Gastrocnemius medialis (tissue), 4 donors: ENCODE measurements at regions not wholly inside any gene's neighbourhood (a gene's known extent, or its start where the extent isn't known, plus 50 kb on each side); places are given as distances from the start of the nearest gene placed in this dataset.

Source experiments
- ATAC-seq, 2 donors: fragments of 150-250 bp; one replicate each; pipeline ENCODE4 v1.9.1; 2016
- DNase-seq, 2 donors: peaks; one replicate each; pipeline ENCODE4 v3.0.0-alpha.2; 2019
- H3K27ac ChIP-seq, 4 donors: fragments of 200-600 bp; sonication (generic); 1 replicate in 1 of 4; 2 replicates in 3 of 4; pipeline ENCODE4 v1.5.1; 2016 to 2018; ENCODE audit warnings: mild to moderate bottlenecking in 2 of 4, moderate library complexity in 1 of 4
- H3K27me3 ChIP-seq, 3 donors: fragments of 200-600 bp; sonication (generic) in 2 of 3; 1 replicate in 1 of 3; 2 replicates in 2 of 3; pipeline versions ENCODE4 v1.5.1 to v1.6.0; 2016 to 2019; ENCODE audit warnings: mild to moderate bottlenecking in 1 of 3, moderate library complexity in 1 of 3
- H3K36me3 ChIP-seq, 2 donors: fragments of 200-600 bp; sonication (generic) in 1 of 2; one replicate each; pipeline ENCODE4 v1.5.1; 2017 to 2018
- H3K4me1 ChIP-seq, 2 donors: fragments of 200-600 bp; sonication (generic) in 1 of 2; one replicate each; pipeline ENCODE4 v1.5.1; 2016 to 2017; ENCODE audit warnings: mild to moderate bottlenecking in 2 of 2
- H3K4me3 ChIP-seq, 4 donors: fragments of 200-600 bp; sonication (generic) in 3 of 4; 1 replicate in 1 of 4; 2 replicates in 3 of 4; pipeline ENCODE4 v1.5.1; 2016 to 2019; ENCODE audit warnings: mild to moderate bottlenecking in 2 of 4
- H3K9me3 ChIP-seq, 3 donors: fragments of 200-600 bp; sonication (generic) in 2 of 3; 1 replicate in 1 of 3; 2 replicates in 2 of 3; pipeline ENCODE4 v1.5.1; 2016 to 2019
- CTCF ChIP-seq, 5 experiments: fragments of 450-650 bp in 3 of 5; fragments of 200-600 bp in 2 of 5; sonication (generic) in 2 of 5; IDR thresholded peaks in 4 of 5; conservative IDR thresholded peaks in 1 of 5; 1 replicate in 4 of 5; 2 replicates in 1 of 5; pipeline ENCODE4 v1.5.1; 2016 to 2019; ENCODE audit warnings: antibody characterized with exemption in 5 of 5, mild to moderate bottlenecking in 3 of 5, moderate library complexity in 3 of 5
- POLR2A ChIP-seq, 2 donors: fragments of 450-650 bp; IDR thresholded peaks; one replicate each; pipeline ENCODE4 v1.6.1; 2017; ENCODE audit warnings: antibody characterized with exemption in 2 of 2, mild to moderate bottlenecking in 2 of 2, moderate library complexity in 2 of 2
- in situ Hi-C, 4 donors: fragments of 200-750 bp; cut with MboI; loops; one replicate each; pipeline versions ENCODE4 v1.15.0 to v1.8.0; 2017; ENCODE audit warnings: low sequenced_read_pairs in 4 of 4
- intact Hi-C: fragments of 100-400 bp; cut with DNase I; formaldehyde crosslinking; loops from one replicate; pipeline ENCODE4 v1.15.1; 2023; ENCODE audit warnings: low total_unique reads

DNA sequence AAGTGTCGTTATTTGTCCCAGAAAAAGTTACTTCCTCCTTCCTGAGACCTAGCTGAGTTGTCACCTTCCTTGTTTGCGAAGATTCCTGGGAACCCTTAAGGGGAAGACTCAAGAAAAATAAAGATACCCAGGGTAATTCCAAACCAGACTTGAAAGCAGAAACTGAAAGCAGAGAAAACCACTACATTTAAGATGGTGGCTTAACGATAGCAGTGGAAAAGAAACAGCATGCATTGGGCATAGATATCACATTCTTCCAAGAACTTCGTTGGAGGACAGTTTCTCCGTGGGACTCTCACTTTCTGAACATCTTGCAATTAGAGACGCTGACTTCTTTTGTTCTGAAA is 89.1 kb downstream of the FAM76B start:
- no peaks in the 10 kb centered on the region for H3K9me3 ChIP-seq
- H3K4me3 ChIP-seq: no peak overlapping the region
- H3K27ac ChIP-seq: no peak overlapping the region
- H3K27me3 ChIP-seq: no peaks in the 10 kb centered on the region
- peaks cover 0 to 3% of the 10 kb centered on the region in 2 donors for H3K4me1 ChIP-seq
- DNase-seq (no peak), ATAC-seq (no peak)
- no peaks in the 10 kb centered on the region for H3K36me3 ChIP-seq
- in situ Hi-C loops (loop anchor here in 2 of 4 donors (10.0 kb wide), 3 partner anchors 536 to 626 kb away; no protein-coding TSS in a partner anchor), intact Hi-C loops (no loop called here)
- no peak for TF ChIP-seq CTCF (IDR thresholded peaks at IDR 0.05 in 4 of 5, conservative IDR thresholded peaks at IDR 0.05 in 1 of 5)
- no peak for TF ChIP-seq POLR2A (IDR thresholded peaks at IDR 0.05)

GRCh38 chr11:95699631-95700470 is 89.7 kb downstream of the FAM76B start:
- H3K27ac ChIP-seq: no peak overlapping the region
- no peak for TF ChIP-seq CTCF (IDR thresholded peaks at IDR 0.05 in 4 of 5, conservative IDR thresholded peaks at IDR 0.05 in 1 of 5)
- TF ChIP-seq POLR2A (IDR thresholded peaks at IDR 0.05): no peak
- in situ Hi-C loops: loop anchor here in 2 of 4 donors (10.0 kb wide), 3 partner anchors 535 to 625 kb away; no protein-coding TSS in a partner anchor
- H3K4me3 ChIP-seq: no peak overlapping the region
- H3K4me1 ChIP-seq: no peaks in the 10 kb centered on the region
- no peak for ATAC-seq
- H3K27me3 ChIP-seq: no peaks in the 10 kb centered on the region
- no peaks in the 10 kb centered on the region for H3K36me3 ChIP-seq
- intact Hi-C loops: no loop called here
- no peaks in the 10 kb centered on the region for H3K9me3 ChIP-seq
- DNase-seq: no peak

- Histone ChIP-seq H3K36me3 (no peaks in the 10 kb centered on the region), H3K27me3 (no peaks in the 10 kb centered on the region), H3K9me3 (no peaks in the 10 kb centered on the region), H3K4me3 (no peak overlapping the region), H3K4me1 (no peaks in the 10 kb centered on the region), H3K27ac (no peak overlapping the region)
- TF ChIP-seq POLR2A (IDR thresholded peaks at IDR 0.05): no peak
- no peak for TF ChIP-seq CTCF (IDR thresholded peaks at IDR 0.05 in 4 of 5, conservative IDR thresholded peaks at IDR 0.05 in 1 of 5)
- no peak for ATAC-seq
- intact Hi-C loops: no loop called here
- in situ Hi-C loops: no loop called here
- no peak for DNase-seq
Observed at GRCh38 chr11:95698676-95699557, 90.7 kb downstream of the FAM76B start.

DNA sequence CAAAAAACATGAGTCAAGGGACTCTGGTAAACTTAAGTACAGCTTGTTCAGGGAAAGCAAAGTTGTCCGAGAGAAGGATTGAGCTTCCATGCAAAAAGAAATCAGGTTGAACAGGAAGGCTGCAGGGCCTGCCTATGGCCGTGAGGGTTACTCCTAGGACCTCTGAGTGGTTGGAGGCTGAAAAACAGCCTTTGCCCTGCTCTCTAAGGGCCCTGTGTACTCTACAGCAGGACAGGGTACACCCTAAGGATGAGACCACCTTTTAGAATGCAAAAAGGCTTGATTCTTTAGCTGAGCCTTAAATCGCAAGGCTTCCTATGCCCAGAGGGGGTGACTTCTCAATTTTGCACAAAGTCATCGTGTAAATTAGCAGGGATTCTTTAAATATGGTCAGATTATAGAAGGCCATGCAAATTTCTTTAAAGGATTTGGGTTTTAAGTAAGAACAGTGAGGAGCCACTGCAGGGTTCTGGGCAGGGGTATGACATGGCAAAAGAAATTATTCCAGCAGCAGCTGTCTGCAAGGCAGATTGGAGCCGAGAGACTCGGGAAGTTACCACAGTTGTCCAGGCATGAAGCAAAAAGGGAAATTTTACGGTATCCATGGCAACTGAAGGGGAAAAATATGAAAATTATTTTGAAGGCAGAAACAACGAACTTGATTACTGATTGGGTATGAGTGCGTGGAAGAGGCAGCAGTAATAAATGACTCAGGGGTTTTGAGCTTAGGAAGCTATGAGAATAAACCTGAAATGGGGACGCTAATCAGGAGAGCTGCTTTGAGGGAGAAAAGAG is 91.8 kb downstream of the FAM76B start:
- H3K27ac ChIP-seq: no peak overlapping the region
- ATAC-seq: peak in 1 of 2 donors; percentile 53
- H3K27me3 ChIP-seq: no peaks in the 10 kb centered on the region
- DNase-seq: no peak
- H3K4me3 ChIP-seq: no peak overlapping the region
- H3K4me1 ChIP-seq: no peaks in the 10 kb centered on the region
- intact Hi-C loops (no loop called here), in situ Hi-C loops (no loop called here)
- H3K36me3 ChIP-seq: no peaks in the 10 kb centered on the region
- no peaks in the 10 kb centered on the region for H3K9me3 ChIP-seq
- TF ChIP-seq POLR2A (IDR thresholded peaks at IDR 0.05) (no peak), CTCF (IDR thresholded peaks at IDR 0.05 in 4 of 5, conservative IDR thresholded peaks at IDR 0.05 in 1 of 5) (no peak)
